ENCODE measurements at regions not wholly inside any gene's neighbourhood (a gene's known extent, or its start where the extent isn't known, plus 50 kb on each side); places are given as distances from the start of the nearest gene placed in this dataset.

DNA sequence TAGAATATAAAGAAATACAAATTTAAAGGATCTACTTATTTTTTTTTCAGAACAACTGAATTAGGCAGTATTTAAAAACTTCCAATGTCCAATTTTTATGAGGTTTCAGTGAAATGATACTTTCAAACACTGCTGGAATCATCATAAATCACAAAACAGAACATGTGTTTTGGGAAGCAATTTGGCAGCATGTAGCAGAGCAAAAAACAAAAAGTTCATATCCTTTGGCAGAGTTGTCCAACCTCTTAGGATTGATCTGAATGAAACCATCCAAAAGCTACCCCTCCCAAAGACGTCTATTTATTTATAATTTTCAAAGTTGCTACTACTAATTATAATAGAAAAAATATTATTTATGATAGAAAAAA is 192.4 kb upstream of the PUM3 start:
- TF ChIP-seq, protein P1, sequence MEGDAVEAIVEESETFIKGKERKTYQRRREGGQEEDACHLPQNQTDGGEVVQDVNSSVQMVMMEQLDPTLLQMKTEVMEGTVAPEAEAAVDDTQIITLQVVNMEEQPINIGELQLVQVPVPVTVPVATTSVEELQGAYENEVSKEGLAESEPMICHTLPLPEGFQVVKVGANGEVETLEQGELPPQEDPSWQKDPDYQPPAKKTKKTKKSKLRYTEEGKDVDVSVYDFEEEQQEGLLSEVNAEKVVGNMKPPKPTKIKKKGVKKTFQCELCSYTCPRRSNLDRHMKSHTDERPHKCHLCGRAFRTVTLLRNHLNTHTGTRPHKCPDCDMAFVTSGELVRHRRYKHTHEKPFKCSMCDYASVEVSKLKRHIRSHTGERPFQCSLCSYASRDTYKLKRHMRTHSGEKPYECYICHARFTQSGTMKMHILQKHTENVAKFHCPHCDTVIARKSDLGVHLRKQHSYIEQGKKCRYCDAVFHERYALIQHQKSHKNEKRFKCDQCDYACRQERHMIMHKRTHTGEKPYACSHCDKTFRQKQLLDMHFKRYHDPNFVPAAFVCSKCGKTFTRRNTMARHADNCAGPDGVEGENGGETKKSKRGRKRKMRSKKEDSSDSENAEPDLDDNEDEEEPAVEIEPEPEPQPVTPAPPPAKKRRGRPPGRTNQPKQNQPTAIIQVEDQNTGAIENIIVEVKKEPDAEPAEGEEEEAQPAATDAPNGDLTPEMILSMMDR (IDR thresholded peaks at IDR 0.05), result no peak
- TF ChIP-seq, protein P2, sequence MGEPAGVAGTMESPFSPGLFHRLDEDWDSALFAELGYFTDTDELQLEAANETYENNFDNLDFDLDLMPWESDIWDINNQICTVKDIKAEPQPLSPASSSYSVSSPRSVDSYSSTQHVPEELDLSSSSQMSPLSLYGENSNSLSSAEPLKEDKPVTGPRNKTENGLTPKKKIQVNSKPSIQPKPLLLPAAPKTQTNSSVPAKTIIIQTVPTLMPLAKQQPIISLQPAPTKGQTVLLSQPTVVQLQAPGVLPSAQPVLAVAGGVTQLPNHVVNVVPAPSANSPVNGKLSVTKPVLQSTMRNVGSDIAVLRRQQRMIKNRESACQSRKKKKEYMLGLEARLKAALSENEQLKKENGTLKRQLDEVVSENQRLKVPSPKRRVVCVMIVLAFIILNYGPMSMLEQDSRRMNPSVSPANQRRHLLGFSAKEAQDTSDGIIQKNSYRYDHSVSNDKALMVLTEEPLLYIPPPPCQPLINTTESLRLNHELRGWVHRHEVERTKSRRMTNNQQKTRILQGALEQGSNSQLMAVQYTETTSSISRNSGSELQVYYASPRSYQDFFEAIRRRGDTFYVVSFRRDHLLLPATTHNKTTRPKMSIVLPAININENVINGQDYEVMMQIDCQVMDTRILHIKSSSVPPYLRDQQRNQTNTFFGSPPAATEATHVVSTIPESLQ (CRISPR knock-in tag; IDR thresholded peaks at IDR 0.05), result no peak
- TF ChIP-seq PRRX2 (CRISPR knock-in tag; IDR thresholded peaks at IDR 0.05) (no peak), ETV6 (CRISPR knock-in tag; IDR thresholded peaks at IDR 0.05) (no peak), TEAD1 (CRISPR knock-in tag; IDR thresholded peaks at IDR 0.05) (no peak), ESRRA (CRISPR knock-in tag; IDR thresholded peaks at IDR 0.05; ENCODE audit: borderline replicate concordance) (no peak), SP1 (CRISPR knock-in tag; conservative IDR thresholded peaks at IDR 0.05) (no peak), TCF7 (CRISPR knock-in tag; IDR thresholded peaks at IDR 0.05; ENCODE audit: low read depth) (no peak), SMAD3 (CRISPR knock-in tag; IDR thresholded peaks at IDR 0.05; ENCODE audit: borderline replicate concordance) (no peak)
- TF ChIP-seq, protein P3, sequence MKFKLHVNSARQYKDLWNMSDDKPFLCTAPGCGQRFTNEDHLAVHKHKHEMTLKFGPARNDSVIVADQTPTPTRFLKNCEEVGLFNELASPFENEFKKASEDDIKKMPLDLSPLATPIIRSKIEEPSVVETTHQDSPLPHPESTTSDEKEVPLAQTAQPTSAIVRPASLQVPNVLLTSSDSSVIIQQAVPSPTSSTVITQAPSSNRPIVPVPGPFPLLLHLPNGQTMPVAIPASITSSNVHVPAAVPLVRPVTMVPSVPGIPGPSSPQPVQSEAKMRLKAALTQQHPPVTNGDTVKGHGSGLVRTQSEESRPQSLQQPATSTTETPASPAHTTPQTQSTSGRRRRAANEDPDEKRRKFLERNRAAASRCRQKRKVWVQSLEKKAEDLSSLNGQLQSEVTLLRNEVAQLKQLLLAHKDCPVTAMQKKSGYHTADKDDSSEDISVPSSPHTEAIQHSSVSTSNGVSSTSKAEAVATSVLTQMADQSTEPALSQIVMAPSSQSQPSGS (CRISPR knock-in tag; IDR thresholded peaks at IDR 0.05; ENCODE audit: borderline replicate concordance, low read depth), result no peak

Measured in WTC11 (cell line).